Testis (tissue), 2 donors: ENCODE measurements at regions not wholly inside any gene's neighbourhood (a gene's known extent, or its start where the extent isn't known, plus 50 kb on each side); places are given as distances from the start of the nearest gene placed in this dataset.
A peak's percentile ranks its signal among the peaks of the same experiment; 100 is the strongest.
"Not testable (repeated sequence)": the region's sequence is repeated elsewhere in the genome, so short reads cannot be mapped to it uniquely, and the experiment has no call there.

Experiments used
- DNase-seq: peaks from one replicate; pipeline ENCODE4 v3.0.0-alpha.2; 2019
- H3K27ac ChIP-seq, 2 donors: fragments of 200-600 bp; sonication (generic); one replicate each; pipeline ENCODE4 v1.5.1; 2019
- H3K27me3 ChIP-seq: fragments of 200-600 bp; sonication (generic); one replicate; pipeline ENCODE4 v1.5.1; 2019
- H3K36me3 ChIP-seq: fragments of 200-600 bp; sonication (generic); one replicate; pipeline ENCODE4 v1.5.1; 2017; ENCODE audit warnings: low read depth; ENCODE audit errors: missing control alignments
- H3K4me1 ChIP-seq: fragments of 200-600 bp; sonication (generic); one replicate; pipeline ENCODE4 v1.5.1; 2019
- H3K4me3 ChIP-seq, 2 donors: fragments of 200-600 bp; sonication (generic); one replicate each; pipeline ENCODE4 v1.5.1; 2017 to 2019
- H3K9me3 ChIP-seq: fragments of 200-600 bp; sonication (generic); one replicate; pipeline ENCODE4 v1.5.1; 2017
- CTCF ChIP-seq, 3 experiments: fragments of 450-650 bp in 2 of 3; fragments of 200-600 bp in 1 of 3; sonication (generic) in 1 of 3; IDR thresholded peaks; one replicate each; pipeline ENCODE4 v1.5.1; 2016 to 2019; ENCODE audit warnings: antibody characterized with exemption in 3 of 3, mild to moderate bottlenecking in 2 of 3, moderate library complexity in 1 of 3
- POLR2A ChIP-seq: fragments of 450-650 bp; IDR thresholded peaks from one replicate; pipeline ENCODE4 v1.6.1; 2017; ENCODE audit warnings: antibody characterized with exemption, mild to moderate bottlenecking, moderate library complexity
- WGBS, 2 donors: methylation state at CpG; one replicate each; pipeline ENCODE4 v1.1.5; 2018; 5-methylcytosine and 5-hydroxymethylcytosine counted together
- intact Hi-C: fragments of 100-400 bp; cut with DNase I; formaldehyde crosslinking; loops from one replicate; pipeline ENCODE4 v1.15.1; 2023; ENCODE audit warnings: low total_unique reads

- 50 to 52% methylated on average over 12 of the region's 12 CpGs for WGBS, 2 donors
Observed at GRCh38 chr9:88258601-88259000, 120.3 kb upstream of the SPATA31C2 start.

GRCh38 chr9:88258024-88258423 is 119.7 kb upstream of the SPATA31C2 start:
- no peaks in the 10 kb centered on the region for H3K27me3 ChIP-seq
- peaks cover 9% of the 10 kb centered on the region for H3K4me1 ChIP-seq
- DNase-seq: peak; percentile 46
- no peak overlapping the region for H3K27ac ChIP-seq
- no peaks in the 10 kb centered on the region for H3K36me3 ChIP-seq
- intact Hi-C loops: no loop called here
- H3K4me3 ChIP-seq: no peak overlapping the region
- WGBS, 2 donors: 27 to 42% methylated on average over 2 of the region's 2 CpGs
- TF ChIP-seq CTCF (IDR thresholded peaks at IDR 0.05) (no peak), POLR2A (no peak)
- H3K9me3 ChIP-seq: no peaks in the 10 kb centered on the region

More at GRCh38 chr9:88258601-88259000, 120.3 kb upstream of the SPATA31C2 start:
- H3K36me3 ChIP-seq: no peaks in the 10 kb centered on the region
- TF ChIP-seq POLR2A (no peak), CTCF (IDR thresholded peaks at IDR 0.05) (no peak)
- H3K4me3 ChIP-seq: no peak overlapping the region
- H3K27me3 ChIP-seq: no peaks in the 10 kb centered on the region
- H3K9me3 ChIP-seq: no peaks in the 10 kb centered on the region
- no peak overlapping the region for H3K27ac ChIP-seq
- no peak for DNase-seq
- intact Hi-C loops: no loop called here
- H3K4me1 ChIP-seq: peaks cover 9% of the 10 kb centered on the region

GRCh38 chr9:88256216-88256615 is 117.9 kb upstream of the SPATA31C2 start:
- WGBS, 2 donors: 82 to 88% methylated on average over 7 of the region's 7 CpGs
- intact Hi-C loops: no loop called here
- H3K9me3 ChIP-seq: no peaks in the 10 kb centered on the region
- no peak overlapping the region for H3K4me3 ChIP-seq
- TF ChIP-seq POLR2A (no peak), CTCF (IDR thresholded peaks at IDR 0.05) (no peak)
- no peak overlapping the region for H3K27ac ChIP-seq
- DNase-seq: no peak
- H3K27me3 ChIP-seq: no peaks in the 10 kb centered on the region
- H3K36me3 ChIP-seq: no peaks in the 10 kb centered on the region
- H3K4me1 ChIP-seq: peaks cover 9% of the 10 kb centered on the region

- WGBS, 2 donors: 63 to 67% methylated on average over 4 of the region's 4 CpGs
- H3K9me3 ChIP-seq, DNase-seq, intact Hi-C loops, H3K4me1 ChIP-seq, H3K27me3 ChIP-seq, H3K27ac ChIP-seq, H3K36me3 ChIP-seq, H3K4me3 ChIP-seq: not testable (repeated sequence)
Observed at GRCh38 chr9:88255806-88256205, 117.5 kb upstream of the SPATA31C2 start.

GRCh38 chr9:88251903-88252302 is 113.6 kb upstream of the SPATA31C2 start:
- intact Hi-C loops: no loop called here
- 91 to 100% methylated on average over 1 of the region's 1 CpG for WGBS, 2 donors
- H3K4me3 ChIP-seq: no peak overlapping the region
- no peak for DNase-seq
- TF ChIP-seq CTCF (IDR thresholded peaks at IDR 0.05) (no peak), POLR2A (no peak)
- H3K4me1 ChIP-seq: no peaks in the 10 kb centered on the region
- H3K27ac ChIP-seq: no peak overlapping the region
- H3K27me3 ChIP-seq: no peaks in the 10 kb centered on the region
- no peaks in the 10 kb centered on the region for H3K9me3 ChIP-seq
- H3K36me3 ChIP-seq: no peaks in the 10 kb centered on the region
